Stimulated activated CD4-positive, alpha-beta T cell treated with anti-CD3 and anti-CD28 coated beads, Interleukin-2, amount 100 ng/mL, for 24 hours (primary cell): ENCODE measurements at regions not wholly inside any gene's neighbourhood (a gene's known extent, or its start where the extent isn't known, plus 50 kb on each side); places are given as distances from the start of the nearest gene placed in this dataset.
"Not testable (repeated sequence)": the region's sequence is repeated elsewhere in the genome, so short reads cannot be mapped to it uniquely, and the experiment has no call there.

Experiments used
- DNase-seq, 2 donors: peaks; one replicate each; pipeline ENCODE4 v3.0.0-alpha.2; 2020

GRCh38 chr9:67418496-67419079 is 426.2 kb upstream of the SPATA31A3 start:
- DNase-seq: not testable (repeated sequence)

GRCh38 chr9:67417341-67417983 is 425.1 kb upstream of the SPATA31A3 start:
- DNase-seq: not testable (repeated sequence)

- not testable (repeated sequence) for DNase-seq
These were observed 424.3 kb upstream of the SPATA31A3 start for GRCh38 chr9:67416639-67417038.

GRCh38 chr9:67410606-67411220 is 418.4 kb upstream of the SPATA31A3 start:
- not testable (repeated sequence) for DNase-seq

GRCh38 chr9:67403739-67404138 is 411.4 kb upstream of the SPATA31A3 start:
- not testable (repeated sequence) for DNase-seq

- DNase-seq: not testable (repeated sequence)
These were observed 405.4 kb upstream of the SPATA31A3 start for GRCh38 chr9:67397731-67398130.

GRCh38 chr9:67394782-67395181 is 402.4 kb upstream of the SPATA31A3 start:
- not testable (repeated sequence) for DNase-seq

GRCh38 chr9:67394038-67394437 is 401.7 kb upstream of the SPATA31A3 start:
- not testable (repeated sequence) for DNase-seq

- not testable (repeated sequence) for DNase-seq
These were observed 377.3 kb upstream of the SPATA31A3 start for GRCh38 chr9:67369664-67370063.

- DNase-seq: not testable (repeated sequence)
These were observed 370.0 kb upstream of the SPATA31A3 start for GRCh38 chr9:67362325-67362724.

- not testable (repeated sequence) for DNase-seq
These were observed 361.6 kb upstream of the SPATA31A3 start for GRCh38 chr9:67353961-67354360.

GRCh38 chr9:67349424-67349759 is 357.0 kb upstream of the SPATA31A3 start:
- DNase-seq: not testable (repeated sequence)

GRCh38 chr9:67348562-67349423 is 356.4 kb upstream of the SPATA31A3 start:
- not testable (repeated sequence) for DNase-seq

GRCh38 chr9:67348094-67348493 is 355.7 kb upstream of the SPATA31A3 start:
- DNase-seq: not testable (repeated sequence)

- not testable (repeated sequence) for DNase-seq
These were observed 346.9 kb upstream of the SPATA31A3 start for GRCh38 chr9:67339216-67339615.

GRCh38 chr9:67338201-67338600 is 345.9 kb upstream of the SPATA31A3 start:
- DNase-seq: not testable (repeated sequence)

GRCh38 chr9:67334727-67335572 is 342.6 kb upstream of the SPATA31A3 start:
- not testable (repeated sequence) for DNase-seq

GRCh38 chr9:67331634-67332033 is 339.3 kb upstream of the SPATA31A3 start:
- not testable (repeated sequence) for DNase-seq

- DNase-seq: not testable (repeated sequence)
These were observed 321.1 kb upstream of the SPATA31A3 start for GRCh38 chr9:67313409-67313808.

GRCh38 chr9:67312504-67312903 is 320.2 kb upstream of the SPATA31A3 start:
- not testable (repeated sequence) for DNase-seq

GRCh38 chr9:67307109-67307508 is 314.8 kb upstream of the SPATA31A3 start:
- not testable (repeated sequence) for DNase-seq

- DNase-seq: not testable (repeated sequence)
These were observed 296.4 kb upstream of the SPATA31A3 start for GRCh38 chr9:67288797-67289196.
